ENCODE measurements at regions not wholly inside any gene's neighbourhood (a gene's known extent, or its start where the extent isn't known, plus 50 kb on each side); places are given as distances from the start of the nearest gene placed in this dataset.

DNA sequence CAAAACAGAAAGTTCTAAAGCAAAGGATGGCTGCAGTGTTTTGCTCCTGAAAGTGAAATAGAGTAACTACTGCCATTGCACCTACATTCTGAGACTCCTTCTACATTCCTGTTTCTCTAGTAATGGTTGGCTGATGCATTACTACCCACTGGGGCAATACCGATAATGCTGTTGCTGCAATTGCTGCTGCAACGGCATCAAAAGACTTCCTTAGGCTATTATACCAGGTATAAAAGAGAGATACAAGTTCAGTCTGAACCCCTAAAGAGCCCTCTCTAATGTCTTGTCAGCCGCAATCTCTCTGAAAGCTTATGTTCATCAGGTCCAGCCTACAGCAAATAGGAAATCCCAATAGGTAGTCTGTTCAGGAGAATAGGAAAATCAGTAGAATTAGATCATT, 338.4 kb downstream of the PABPC4L start:
- TF ChIP-seq, protein P1, sequence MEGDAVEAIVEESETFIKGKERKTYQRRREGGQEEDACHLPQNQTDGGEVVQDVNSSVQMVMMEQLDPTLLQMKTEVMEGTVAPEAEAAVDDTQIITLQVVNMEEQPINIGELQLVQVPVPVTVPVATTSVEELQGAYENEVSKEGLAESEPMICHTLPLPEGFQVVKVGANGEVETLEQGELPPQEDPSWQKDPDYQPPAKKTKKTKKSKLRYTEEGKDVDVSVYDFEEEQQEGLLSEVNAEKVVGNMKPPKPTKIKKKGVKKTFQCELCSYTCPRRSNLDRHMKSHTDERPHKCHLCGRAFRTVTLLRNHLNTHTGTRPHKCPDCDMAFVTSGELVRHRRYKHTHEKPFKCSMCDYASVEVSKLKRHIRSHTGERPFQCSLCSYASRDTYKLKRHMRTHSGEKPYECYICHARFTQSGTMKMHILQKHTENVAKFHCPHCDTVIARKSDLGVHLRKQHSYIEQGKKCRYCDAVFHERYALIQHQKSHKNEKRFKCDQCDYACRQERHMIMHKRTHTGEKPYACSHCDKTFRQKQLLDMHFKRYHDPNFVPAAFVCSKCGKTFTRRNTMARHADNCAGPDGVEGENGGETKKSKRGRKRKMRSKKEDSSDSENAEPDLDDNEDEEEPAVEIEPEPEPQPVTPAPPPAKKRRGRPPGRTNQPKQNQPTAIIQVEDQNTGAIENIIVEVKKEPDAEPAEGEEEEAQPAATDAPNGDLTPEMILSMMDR (IDR thresholded peaks at IDR 0.05), result no peak
- TF ChIP-seq RAD21 (IDR thresholded peaks at IDR 0.05; ENCODE audit: low read length) (no peak), CHD2 (IDR thresholded peaks at IDR 0.05; ENCODE audit: low read length, partially characterized antibody) (no peak), POLR2AphosphoS5 (IDR thresholded peaks at IDR 0.05; ENCODE audit: low read depth, low read length) (no peak), RCOR1 (IDR thresholded peaks at IDR 0.05; ENCODE audit: low read length) (no peak), SMC3 (IDR thresholded peaks at IDR 0.05; ENCODE audit: low read depth, low read length) (no peak), JUND (IDR thresholded peaks at IDR 0.05) (no peak), NFIC (IDR thresholded peaks at IDR 0.05; ENCODE audit: borderline replicate concordance) (no peak), GATA2 (CRISPR knock-in tag; IDR thresholded peaks at IDR 0.05) (no peak), EZH2phosphoT487 (IDR thresholded peaks at IDR 0.05; ENCODE audit: borderline replicate concordance, low read depth) (no peak), RXRA (IDR thresholded peaks at IDR 0.05; ENCODE audit: borderline replicate concordance, low read depth) (no peak)
